ENCODE measurements at regions not wholly inside any gene's neighbourhood (a gene's known extent, or its start where the extent isn't known, plus 50 kb on each side); places are given as distances from the start of the nearest gene placed in this dataset.

DNA sequence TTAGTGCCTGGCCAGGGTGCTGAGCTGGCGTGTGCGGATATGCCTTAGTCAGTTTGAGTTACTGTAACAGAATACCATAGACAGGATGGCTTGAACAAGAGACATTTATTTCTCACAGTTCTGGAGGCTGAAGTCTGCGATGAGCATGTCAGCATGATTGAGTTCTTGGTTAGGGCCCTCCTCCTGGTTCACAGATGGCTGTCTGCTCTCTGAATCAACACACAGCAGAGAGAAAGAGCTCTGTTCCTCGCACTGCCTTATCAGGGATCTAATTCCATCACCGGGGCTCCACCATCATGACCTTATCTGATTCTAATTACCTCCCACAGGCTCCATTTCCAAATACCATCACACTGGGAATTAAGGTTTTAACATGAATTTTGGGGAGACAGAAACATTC, 386.6 kb upstream of the DPH6 start:
- no peaks in the 10 kb centered on the region for H3K9me1 ChIP-seq (ENCODE audit: control insufficient read depth, insufficient read depth, low read length)
- no peak for FAIRE-seq
- intact Hi-C loops (cut with micrococcal nuclease) (no loop called here), in situ Hi-C loops (cut with MboI) (no loop called here)
- H3K27me3 ChIP-seq (ENCODE audit: control insufficient read depth in 2 of 2, insufficient read depth in 2 of 2, low read length in 2 of 2), result no peaks in the 10 kb centered on the region
- no peak overlapping the region for H3K4me3 ChIP-seq
- H3K9me3 ChIP-seq (replicated peaks; ENCODE audit: control insufficient read depth, insufficient read depth, low read depth, low read length), result no peaks in the 10 kb centered on the region
- H3K4me2 ChIP-seq (ENCODE audit: insufficient read depth, low read length), result no peak overlapping the region
- H3K4me1 ChIP-seq (replicated peaks in 1 of 2; ENCODE audit: control insufficient read depth in 2 of 2, insufficient read depth in 2 of 2, low read length in 2 of 2), result no peaks in the 10 kb centered on the region
- DNase-seq (ENCODE audit: extremely low read depth in 1 of 4, low spot score in 3 of 4), result no peak
- H3K79me2 ChIP-seq (ENCODE audit: control insufficient read depth, insufficient read depth, low read length), result no peaks in the 10 kb centered on the region
- ChIA-PET CTCF (ENCODE audit: low intra/inter-chr PET ratio) (no interaction called here), POLR2A (no interaction called here)
- no TSS peak for BruUV-seq (replicated peaks)
- no peak overlapping the region for H3K9ac ChIP-seq (ENCODE audit: insufficient read depth in 1 of 2, low read depth in 2 of 2, low read length in 2 of 2)
- no peak overlapping the region for H2AFZ ChIP-seq (ENCODE audit: low read depth, low read length)
- 0% methylated on average over 5 of the region's 5 CpGs for WGBS (ENCODE audit: insufficient coverage, low coverage, missing lambda C conversion rate)
- no peak overlapping the region for H3K27ac ChIP-seq (ENCODE audit: extremely low read depth, low read depth, low read length)
- ATAC-seq, result no peak
- TF ChIP-seq, protein P1, sequence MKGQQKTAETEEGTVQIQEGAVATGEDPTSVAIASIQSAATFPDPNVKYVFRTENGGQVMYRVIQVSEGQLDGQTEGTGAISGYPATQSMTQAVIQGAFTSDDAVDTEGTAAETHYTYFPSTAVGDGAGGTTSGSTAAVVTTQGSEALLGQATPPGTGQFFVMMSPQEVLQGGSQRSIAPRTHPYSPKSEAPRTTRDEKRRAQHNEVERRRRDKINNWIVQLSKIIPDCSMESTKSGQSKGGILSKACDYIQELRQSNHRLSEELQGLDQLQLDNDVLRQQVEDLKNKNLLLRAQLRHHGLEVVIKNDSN (CRISPR knock-in tag; IDR thresholded peaks at IDR 0.05), result no peak
- TF ChIP-seq ZNF764 (CRISPR knock-in tag; IDR thresholded peaks at IDR 0.05; ENCODE audit: low read depth) (no peak), HDAC2 (IDR thresholded peaks at IDR 0.05) (no peak), LARP7 (IDR thresholded peaks at IDR 0.05) (no peak), EWSR1 (IDR thresholded peaks at IDR 0.05; ENCODE audit: borderline replicate concordance, low read depth, partially characterized antibody) (no peak), PURB (CRISPR knock-in tag; IDR thresholded peaks at IDR 0.05; ENCODE audit: low read depth) (no peak)
- TF ChIP-seq, protein P2, sequence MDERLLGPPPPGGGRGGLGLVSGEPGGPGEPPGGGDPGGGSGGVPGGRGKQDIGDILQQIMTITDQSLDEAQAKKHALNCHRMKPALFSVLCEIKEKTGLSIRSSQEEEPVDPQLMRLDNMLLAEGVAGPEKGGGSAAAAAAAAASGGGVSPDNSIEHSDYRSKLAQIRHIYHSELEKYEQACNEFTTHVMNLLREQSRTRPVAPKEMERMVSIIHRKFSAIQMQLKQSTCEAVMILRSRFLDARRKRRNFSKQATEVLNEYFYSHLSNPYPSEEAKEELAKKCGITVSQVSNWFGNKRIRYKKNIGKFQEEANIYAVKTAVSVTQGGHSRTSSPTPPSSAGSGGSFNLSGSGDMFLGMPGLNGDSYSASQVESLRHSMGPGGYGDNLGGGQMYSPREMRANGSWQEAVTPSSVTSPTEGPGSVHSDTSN (CRISPR knock-in tag; IDR thresholded peaks at IDR 0.05; ENCODE audit: low read depth), result no peak
- TF ChIP-seq, protein P2 (tag; conservative IDR thresholded peaks at IDR 0.05; ENCODE audit: low read depth), result no peak
- no peaks in the 10 kb centered on the region for H4K20me1 ChIP-seq (replicated peaks; ENCODE audit: control insufficient read depth, insufficient read depth, low read length)
- H3K36me3 ChIP-seq (ENCODE audit: control insufficient read depth, insufficient read depth, low read length), result no peaks in the 10 kb centered on the region
